Mesothelial cell of epicardium (in vitro differentiated cells): ENCODE measurements at regions not wholly inside any gene's neighbourhood (a gene's known extent, or its start where the extent isn't known, plus 50 kb on each side); places are given as distances from the start of the nearest gene placed in this dataset.

Experiments
- DNase-seq, 2 experiments: peaks; one replicate each; pipeline ENCODE4 v3.0.0; 2021; ENCODE audit warnings: low spot score in 2 of 2; ENCODE audit not compliant: unreplicated experiment in 2 of 2
- H3K27ac Mint-ChIP-seq: 2 replicates; pipeline ENCODE4 v1.8.0; 2021; ENCODE audit warnings: mixed read lengths
- H3K27me3 Mint-ChIP-seq: 2 replicates; pipeline ENCODE4 v1.8.0; 2021; ENCODE audit warnings: low read depth, mixed read lengths
- H3K36me3 Mint-ChIP-seq: 2 replicates; pipeline ENCODE4 v1.8.0; 2021; ENCODE audit warnings: mixed read lengths
- H3K4me1 Mint-ChIP-seq: 2 replicates; pipeline ENCODE4 v1.8.0; 2021; ENCODE audit warnings: mixed read lengths
- H3K4me3 Mint-ChIP-seq: 2 replicates; pipeline ENCODE4 v1.8.0; 2021; ENCODE audit warnings: mild to moderate bottlenecking, moderate library complexity, mixed read lengths
- H3K9me3 Mint-ChIP-seq: 2 replicates; pipeline ENCODE4 v1.8.0; 2021; ENCODE audit warnings: mixed read lengths
- CTCF ChIP-seq: fragments of 200-600 bp; sonication (generic); IDR thresholded peaks from one replicate; pipeline ENCODE4 v1.5.0; 2021; ENCODE audit warnings: antibody characterized with exemption; ENCODE audit not compliant: unreplicated experiment

- DNase-seq = no peak
- peaks cover 8% of the 10 kb centered on the region for H3K27me3 Mint-ChIP-seq
- H3K9me3 Mint-ChIP-seq = peaks cover 4% of the 10 kb centered on the region
- no peak overlapping the region for H3K4me3 Mint-ChIP-seq
- H3K4me1 Mint-ChIP-seq = peaks cover 32% of the 10 kb centered on the region
- H3K27ac Mint-ChIP-seq = no peak overlapping the region
- no peaks in the 10 kb centered on the region for H3K36me3 Mint-ChIP-seq
- TF ChIP-seq CTCF = no peak
Measured at GRCh38 chr15:58260205-58260724, 122.1 kb downstream of the AQP9 start.

- Mint-ChIP-seq H3K27me3 (peaks cover 8% of the 10 kb centered on the region), H3K4me1 (peaks cover 32% of the 10 kb centered on the region), H3K27ac (no peak overlapping the region), H3K9me3 (no peaks in the 10 kb centered on the region), H3K36me3 (no peaks in the 10 kb centered on the region), H3K4me3 (no peak overlapping the region)
- no peak for TF ChIP-seq CTCF
- DNase-seq = no peak
Measured at GRCh38 chr15:58260725-58261267, 122.6 kb downstream of the AQP9 start.

- peaks cover 8% of the 10 kb centered on the region for H3K27me3 Mint-ChIP-seq
- no peak for TF ChIP-seq CTCF
- no peak for DNase-seq
- no peak overlapping the region for H3K27ac Mint-ChIP-seq
- H3K36me3 Mint-ChIP-seq = peaks cover 1% of the 10 kb centered on the region
- peaks cover 32% of the 10 kb centered on the region for H3K4me1 Mint-ChIP-seq
- H3K4me3 Mint-ChIP-seq = no peak overlapping the region
- no peaks in the 10 kb centered on the region for H3K9me3 Mint-ChIP-seq
Measured at GRCh38 chr15:58261368-58261767, 123.2 kb downstream of the AQP9 start.

GRCh38 chr15:58264053-58264971, 126.1 kb downstream of the AQP9 start:
- DNase-seq = no peak
- peaks cover 29% of the 10 kb centered on the region for H3K4me1 Mint-ChIP-seq
- H3K27ac Mint-ChIP-seq = peak overlapping the region; percentile 32
- H3K36me3 Mint-ChIP-seq = peaks cover 1% of the 10 kb centered on the region
- H3K27me3 Mint-ChIP-seq = no peaks in the 10 kb centered on the region
- H3K4me3 Mint-ChIP-seq = no peak overlapping the region
- H3K9me3 Mint-ChIP-seq = no peaks in the 10 kb centered on the region
- TF ChIP-seq CTCF = no peak

GRCh38 chr15:58267051-58267450, 128.9 kb downstream of the AQP9 start:
- H3K27me3 Mint-ChIP-seq = no peaks in the 10 kb centered on the region
- H3K9me3 Mint-ChIP-seq = peaks cover 10% of the 10 kb centered on the region
- H3K4me3 Mint-ChIP-seq = no peak overlapping the region

More at GRCh38 chr15:58267051-58267450, 128.9 kb downstream of the AQP9 start:
- no peak for DNase-seq
- H3K27ac Mint-ChIP-seq = no peak overlapping the region
- H3K4me1 Mint-ChIP-seq = peaks cover 32% of the 10 kb centered on the region
- H3K36me3 Mint-ChIP-seq = peaks cover 5% of the 10 kb centered on the region
- TF ChIP-seq CTCF = no peak
